Neuronal stem cell (in vitro differentiated cells): ENCODE measurements at regions not wholly inside any gene's neighbourhood (a gene's known extent, or its start where the extent isn't known, plus 50 kb on each side); places are given as distances from the start of the nearest gene placed in this dataset.

Experiments used
- DNase-seq: peaks from one replicate; pipeline ENCODE4 v3.0.0-alpha.2; 2013; ENCODE audit warnings: low spot score
- H2AFZ ChIP-seq: one replicate; pipeline ENCODE4 v1.6.1; 2013; ENCODE audit warnings: mild to moderate bottlenecking, low read length, inconsistent platforms
- H2AK5ac ChIP-seq: 2 replicates; pipeline ENCODE4 v1.6.1; 2013; ENCODE audit warnings: low read depth, mild to moderate bottlenecking, inconsistent platforms, low read length, moderate library complexity, mixed read lengths
- H2BK120ac ChIP-seq: 2 replicates; pipeline ENCODE4 v1.6.1; 2013; ENCODE audit warnings: low read depth, mild to moderate bottlenecking, inconsistent platforms, low read length, moderate library complexity, mixed read lengths
- H2BK12ac ChIP-seq: one replicate; pipeline ENCODE4 v1.6.1; 2013; ENCODE audit warnings: low read length, inconsistent platforms
- H2BK15ac ChIP-seq: 2 replicates; pipeline ENCODE4 v1.6.1; 2013; ENCODE audit warnings: mild to moderate bottlenecking, low read length, inconsistent platforms, mixed read lengths
- H2BK5ac ChIP-seq: one replicate; pipeline ENCODE4 v1.6.1; 2013; ENCODE audit warnings: inconsistent platforms, mild to moderate bottlenecking, low read length, moderate library complexity
- H3K14ac ChIP-seq: one replicate; pipeline ENCODE4 v1.6.1; 2013; ENCODE audit warnings: low read length, inconsistent platforms
- H3K18ac ChIP-seq: 2 replicates; pipeline ENCODE4 v1.6.1; 2013; ENCODE audit warnings: low read length, inconsistent platforms
- H3K23ac ChIP-seq: 2 replicates; pipeline ENCODE4 v1.6.1; 2013; ENCODE audit warnings: low read depth, mild to moderate bottlenecking, mixed read lengths, low read length, inconsistent platforms; ENCODE audit not compliant: poor library complexity
- H3K27ac ChIP-seq: replicated peaks from 3 replicates; pipeline ENCODE4 v1.5.1; 2013; ENCODE audit warnings: low read length, inconsistent platforms
- H3K27me3 ChIP-seq, 3 experiments: 2 replicates each; pipeline ENCODE4 v1.6.1; 2013; ENCODE audit warnings: low read length in 3 of 3, mild to moderate bottlenecking in 2 of 3, inconsistent platforms in 1 of 3, low read depth in 1 of 3, mixed read lengths in 1 of 3, moderate library complexity in 1 of 3; ENCODE audit not compliant: control insufficient read depth in 3 of 3, insufficient read depth in 3 of 3
- H3K36me3 ChIP-seq, 2 donors: replicated peaks in 1 of 2; 2 replicates each; pipeline ENCODE4 v1.6.1; 2013; ENCODE audit warnings: low read length in 2 of 2; ENCODE audit not compliant: control insufficient read depth in 2 of 2, insufficient read depth in 2 of 2
- H3K4ac ChIP-seq: 2 replicates; pipeline ENCODE4 v1.6.1; 2013; ENCODE audit warnings: inconsistent platforms, mild to moderate bottlenecking, low read length, moderate library complexity
- H3K4me1 ChIP-seq, 2 donors: 1 replicate in 1 of 2; 2 replicates in 1 of 2; pipeline ENCODE4 v1.6.1; 2013; ENCODE audit warnings: low read length in 2 of 2, low read depth in 1 of 2; ENCODE audit not compliant: control insufficient read depth in 2 of 2, insufficient read depth in 1 of 2
- H3K4me2 ChIP-seq: one replicate; pipeline ENCODE4 v1.6.1; 2013; ENCODE audit warnings: mild to moderate bottlenecking, low read length, inconsistent platforms; ENCODE audit not compliant: insufficient read depth, poor library complexity, severe bottlenecking
- H3K4me3 ChIP-seq, 2 donors: 2 replicates each; pipeline ENCODE4 v1.5.1; 2013; ENCODE audit warnings: low read length in 2 of 2, mild to moderate bottlenecking in 2 of 2, inconsistent platforms in 1 of 2, moderate library complexity in 1 of 2
- H3K79me1 ChIP-seq: one replicate; pipeline ENCODE4 v1.6.1; 2013; ENCODE audit warnings: low read depth, mild to moderate bottlenecking, inconsistent platforms, low read length, moderate library complexity
- H3K9ac ChIP-seq: one replicate; pipeline ENCODE4 v1.6.1; 2013; ENCODE audit warnings: mild to moderate bottlenecking, low read depth, low read length, inconsistent platforms; ENCODE audit not compliant: poor library complexity
- H3K9me3 ChIP-seq, 2 donors: replicated peaks in 1 of 2; 2 replicates each; pipeline versions ENCODE3 to v1.6.1; 2013; ENCODE audit warnings: low read length in 2 of 2, mild to moderate bottlenecking in 2 of 2, inconsistent platforms in 1 of 2, low read depth in 1 of 2, mixed read lengths in 1 of 2, moderate library complexity in 1 of 2; ENCODE audit not compliant: control insufficient read depth in 2 of 2, insufficient read depth in 1 of 2
- H4K8ac ChIP-seq: one replicate; pipeline ENCODE4 v1.6.1; 2013; ENCODE audit warnings: low read depth, mild to moderate bottlenecking, inconsistent platforms, low read length, moderate library complexity
- H4K91ac ChIP-seq: one replicate; pipeline ENCODE4 v1.6.1; 2013; ENCODE audit warnings: low read length, low read depth, mild to moderate bottlenecking, inconsistent platforms; ENCODE audit not compliant: poor library complexity
- WGBS, 2 donors: extraction: QIAGEN DNeasy Blood & Tissue Kit; methylation state at CpG; one replicate each; pipeline ENCODE4 v1.1.7; 2013; ENCODE audit warnings: missing lambda C conversion rate in 2 of 2, mixed read lengths in 1 of 2; ENCODE audit not compliant: insufficient read length in 2 of 2, insufficient replicate concordance in 1 of 2; ENCODE audit errors: extremely low coverage in 2 of 2; 5-methylcytosine and 5-hydroxymethylcytosine counted together

GRCh38 chr7:42573881-42574672 is 337.1 kb upstream of the GLI3 start:
- Histone ChIP-seq H3K23ac (no peak overlapping the region), H3K4me1 (no peaks in the 10 kb centered on the region), H2BK5ac (no peak overlapping the region), H4K91ac (no peak overlapping the region), H2AFZ (no peak overlapping the region), H3K14ac (no peak overlapping the region), H3K9me3 (peaks cover 0 to 2% of the 10 kb centered on the region in 2 donors), H2AK5ac (no peak overlapping the region), H3K9ac (no peak overlapping the region), H3K4ac (no peak overlapping the region), H3K4me3 (no peak overlapping the region), H3K18ac (no peak overlapping the region), H4K8ac (no peak overlapping the region), H3K79me1 (no peaks in the 10 kb centered on the region), H2BK12ac (no peak overlapping the region), H2BK120ac (no peak overlapping the region), H3K36me3 (no peaks in the 10 kb centered on the region), H2BK15ac (no peak overlapping the region), H3K4me2 (no peak overlapping the region), H3K27me3 (no peaks in the 10 kb centered on the region), H3K27ac (no peak overlapping the region)
- no peak for DNase-seq
- no CpG with 5 or more reads among the region's 7 CpGs for WGBS, 2 donors

DNA sequence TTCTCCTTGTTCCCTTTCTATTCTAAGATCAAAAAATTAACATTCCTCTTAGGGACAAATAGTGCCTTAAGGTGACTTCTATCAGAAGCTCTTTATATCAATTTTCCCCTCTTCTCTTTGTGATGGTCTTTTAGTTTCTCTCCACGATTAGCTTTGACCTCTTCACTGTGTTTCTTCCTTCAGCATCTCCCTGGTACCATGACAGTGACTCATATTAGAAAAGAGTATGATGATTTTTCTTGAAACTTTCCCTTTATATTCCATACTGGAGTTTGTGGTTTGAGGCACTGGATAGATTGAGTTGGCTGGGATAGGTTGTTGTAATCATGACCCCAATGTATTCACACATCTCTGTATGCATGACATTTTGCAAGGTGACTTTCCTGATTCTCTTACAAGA is 335.6 kb upstream of the GLI3 start:
- Histone ChIP-seq H2BK15ac (no peak overlapping the region), H2AK5ac (no peak overlapping the region), H3K9me3 (no peaks in the 10 kb centered on the region), H4K8ac (no peak overlapping the region), H3K4me2 (no peak overlapping the region), H4K91ac (no peak overlapping the region), H3K36me3 (no peaks in the 10 kb centered on the region), H3K14ac (no peak overlapping the region), H2AFZ (no peak overlapping the region), H3K4me1 (no peaks in the 10 kb centered on the region), H3K27me3 (no peaks in the 10 kb centered on the region), H3K4ac (no peak overlapping the region), H3K4me3 (no peak overlapping the region), H3K18ac (no peak overlapping the region), H3K23ac (no peak overlapping the region), H3K27ac (no peak overlapping the region), H2BK120ac (no peak overlapping the region), H3K79me1 (no peaks in the 10 kb centered on the region), H2BK12ac (no peak overlapping the region), H2BK5ac (no peak overlapping the region), H3K9ac (no peak overlapping the region)
- DNase-seq, result no peak
- no CpG with 5 or more reads among the region's 1 CpG for WGBS, 2 donors

- Histone ChIP-seq H4K8ac (no peak overlapping the region), H3K4ac (no peak overlapping the region), H3K18ac (no peak overlapping the region), H2BK120ac (no peak overlapping the region), H3K14ac (no peak overlapping the region), H3K4me3 (no peak overlapping the region), H2BK5ac (no peak overlapping the region), H2AK5ac (no peak overlapping the region), H2BK12ac (no peak overlapping the region), H3K4me2 (no peak overlapping the region), H2BK15ac (no peak overlapping the region), H3K79me1 (no peaks in the 10 kb centered on the region), H4K91ac (no peak overlapping the region), H3K9me3 (no peaks in the 10 kb centered on the region), H3K36me3 (no peaks in the 10 kb centered on the region), H3K4me1 (no peaks in the 10 kb centered on the region), H3K27me3 (no peaks in the 10 kb centered on the region), H2AFZ (no peak overlapping the region), H3K27ac (no peak overlapping the region), H3K23ac (no peak overlapping the region), H3K9ac (no peak overlapping the region)
- WGBS, 2 donors, result 100% methylated on average over 1 of the region's 8 CpGs; no CpG with 5 or more reads in 1 of the 2 donors
- no peak for DNase-seq
Measured at GRCh38 chr7:42572056-42572455, 335.0 kb upstream of the GLI3 start.

GRCh38 chr7:42570944-42571343 is 333.9 kb upstream of the GLI3 start:
- no CpG with 5 or more reads among the region's 2 CpGs for WGBS, 2 donors

More at GRCh38 chr7:42570944-42571343, 333.9 kb upstream of the GLI3 start:
- Histone ChIP-seq H3K4me3 (no peak overlapping the region), H2BK120ac (no peak overlapping the region), H4K91ac (no peak overlapping the region), H3K27ac (no peak overlapping the region), H2AK5ac (no peak overlapping the region), H3K9ac (no peak overlapping the region), H2BK12ac (no peak overlapping the region), H2AFZ (peak overlapping the region; percentile 2), H3K9me3 (no peaks in the 10 kb centered on the region), H3K4me1 (no peaks in the 10 kb centered on the region), H4K8ac (no peak overlapping the region), H3K79me1 (no peaks in the 10 kb centered on the region), H3K18ac (no peak overlapping the region), H3K14ac (no peak overlapping the region), H3K23ac (no peak overlapping the region), H3K27me3 (no peaks in the 10 kb centered on the region), H2BK15ac (no peak overlapping the region), H3K36me3 (no peaks in the 10 kb centered on the region), H3K4ac (no peak overlapping the region), H3K4me2 (no peak overlapping the region), H2BK5ac (no peak overlapping the region)
- no peak for DNase-seq
